HCT116 (cell line): ENCODE measurements at regions not wholly inside any gene's neighbourhood (a gene's known extent, or its start where the extent isn't known, plus 50 kb on each side); places are given as distances from the start of the nearest gene placed in this dataset.

Source experiments
- ATAC-seq: fragments of 200-7000 bp; cut with Tn5 transposase; 2 replicates; pipeline ENCODE4 v1.9.1; 2020; ENCODE audit warnings: mild to moderate bottlenecking, moderate library complexity
- BruUV-seq: library from RNA; stranded (reverse); fragments of 400-500 nt; replicated peaks from 2 replicates; lab custom pipeline; 2021; lab: Mats Ljungman, UMichigan
- CTCF ChIA-PET: fragments of 300-600 bp; sonication (Branson Sonifier 250); formaldehyde crosslinking; loops from one replicate; lab custom pipeline; 2021; ENCODE audit warnings: antibody characterized with exemption; lab: Charles Lee
- POLR2A ChIA-PET: fragments of 300-600, 350-600 bp; sonication (Branson Sonifier 250); formaldehyde crosslinking; loops from one replicate; lab custom pipeline; 2021; ENCODE audit warnings: antibody characterized with exemption; lab: Charles Lee
- RAD21 ChIA-PET, 2 experiments: fragments of 300-600 bp; sonication (Branson Sonifier 250); formaldehyde crosslinking; loops; one replicate each; lab custom pipeline; 2023; ENCODE audit warnings: low total read pairs in 2 of 2; ENCODE audit not compliant: uncharacterized antibody in 2 of 2, unreplicated experiment in 2 of 2, low non-redundant PET in 1 of 2; lab: Charles Lee
- DNase-seq: peaks from one replicate; pipeline ENCODE4 v3.0.0-alpha.2; 2010; ENCODE audit warnings: low read depth, low spot score
- H2AFZ ChIP-seq: fragments of 200-600 bp; shearing (Covaris generic), sonication (generic); 2 replicates; pipeline ENCODE4 v1.6.1; 2017; ENCODE audit warnings: low read depth, mixed run types, mixed read lengths, antibody characterized with exemption, low read length; ENCODE audit not compliant: poor library complexity, severe bottlenecking
- H3K27ac ChIP-seq: 2 replicates; pipeline ENCODE4 v1.5.1; 2012; ENCODE audit warnings: low read depth, low read length
- H3K27me3 ChIP-seq: fragments of 200-600 bp; sonication (generic); 2 replicates; pipeline ENCODE4 v1.6.1; 2016; ENCODE audit warnings: mixed run types, low read length, mixed read lengths; ENCODE audit not compliant: insufficient read depth
- H3K36me3 ChIP-seq, 2 experiments: fragments of 200-500 bp in 1 of 2; fragments of 200-600 bp in 1 of 2; sonication (Bioruptor generic) in 1 of 2; sonication (generic) in 1 of 2; 2 replicates each; pipeline versions ENCODE4 v1.5.1 to v1.6.1; 2014 to 2016; ENCODE audit warnings: low read length in 2 of 2, inconsistent platforms in 1 of 2, mixed read lengths in 1 of 2, mixed run types in 1 of 2; ENCODE audit not compliant: insufficient read depth in 2 of 2, control insufficient read depth in 1 of 2
- H3K4me1 ChIP-seq, 2 experiments: fragments of 200-600 bp in 1 of 2; sonication (generic) in 1 of 2; 2 replicates each; pipeline versions ENCODE4 v1.5.1 to v1.6.1; 2012 to 2017; ENCODE audit warnings: low read length in 2 of 2, inconsistent platforms in 1 of 2, mild to moderate bottlenecking in 1 of 2, mixed read lengths in 1 of 2, mixed run types in 1 of 2, moderate library complexity in 1 of 2; ENCODE audit not compliant: insufficient read depth in 2 of 2, control insufficient read depth in 1 of 2
- H3K4me2 ChIP-seq: fragments of 200-600 bp; sonication (generic); 2 replicates; pipeline ENCODE4 v1.6.1; 2017; ENCODE audit warnings: mixed run types, low read length, mixed read lengths
- H3K4me3 ChIP-seq, 2 experiments: fragments of 200-600 bp in 1 of 2; sonication (generic) in 1 of 2; replicated peaks in 1 of 2; 2 replicates each; pipeline ENCODE4 v1.5.1; 2011 to 2016; ENCODE audit warnings: low read length in 2 of 2, control low read depth in 1 of 2, low read depth in 1 of 2, mild to moderate bottlenecking in 1 of 2, mixed read lengths in 1 of 2, mixed run types in 1 of 2
- H3K79me2 ChIP-seq: fragments of 200-600 bp; sonication (generic); 2 replicates; pipeline ENCODE4 v1.6.1; 2017; ENCODE audit warnings: mild to moderate bottlenecking, mixed run types, low read length, moderate library complexity, mixed read lengths; ENCODE audit not compliant: insufficient read depth
- H3K9ac ChIP-seq: fragments of 200-600 bp; sonication (generic); 2 replicates; pipeline ENCODE4 v1.6.1; 2016; ENCODE audit warnings: low read length, mixed read lengths
- H3K9me2 ChIP-seq: fragments of 200-600 bp; sonication (generic), shearing (Covaris generic); 2 replicates; pipeline ENCODE4 v1.6.1; 2017; ENCODE audit warnings: mixed run types, mild to moderate bottlenecking, moderate library complexity; ENCODE audit not compliant: insufficient read depth
- H3K9me3 ChIP-seq, 2 experiments: fragments of 200-500 bp in 1 of 2; fragments of 200-600 bp in 1 of 2; sonication (Bioruptor generic) in 1 of 2; sonication (generic) in 1 of 2; 2 replicates each; pipeline ENCODE4 v1.6.1; 2014 to 2017; ENCODE audit warnings: low read length in 2 of 2, mixed read lengths in 2 of 2, inconsistent platforms in 1 of 2, low read depth in 1 of 2, mild to moderate bottlenecking in 1 of 2, mixed run types in 1 of 2, moderate library complexity in 1 of 2; ENCODE audit not compliant: control insufficient read depth in 1 of 2, insufficient read depth in 1 of 2
- H4K20me1 ChIP-seq: fragments of 200-600 bp; sonication (generic), shearing (Covaris generic); 2 replicates; pipeline ENCODE4 v1.6.1; 2017; ENCODE audit warnings: mixed run types, mild to moderate bottlenecking, moderate library complexity; ENCODE audit not compliant: insufficient read depth
- CBX3 ChIP-seq: IDR thresholded peaks from 2 replicates; pipeline ENCODE4 v1.6.1; 2012; ENCODE audit warnings: low read depth
- CEBPB ChIP-seq: IDR thresholded peaks from 2 replicates; pipeline ENCODE4 v1.6.1; 2012; ENCODE audit warnings: low read depth
- EGR1 ChIP-seq: IDR thresholded peaks from 2 replicates; pipeline ENCODE4 v1.6.1; 2012; ENCODE audit warnings: low read depth
- ELF1 ChIP-seq: IDR thresholded peaks from 2 replicates; pipeline ENCODE4 v1.6.1; 2012; ENCODE audit warnings: low read depth, borderline replicate concordance
- EZH2 ChIP-seq: fragments of 200-600 bp; sonication (generic); IDR thresholded peaks from 2 replicates; pipeline ENCODE4 v1.6.1; 2017; ENCODE audit warnings: antibody characterized with exemption, mixed run types
- EZH2phosphoT487 ChIP-seq: fragments of 200-600 bp; IDR thresholded peaks from 2 replicates; pipeline ENCODE4 v1.6.1; 2018; ENCODE audit warnings: antibody characterized with exemption, borderline replicate concordance
- FOSL1 ChIP-seq: IDR thresholded peaks from 2 replicates; pipeline ENCODE4 v1.6.1; 2012; ENCODE audit warnings: low read depth
- JUND ChIP-seq: IDR thresholded peaks from 2 replicates; pipeline ENCODE4 v1.6.1; 2012
- POLR2A ChIP-seq: IDR thresholded peaks from 2 replicates; pipeline ENCODE4 v1.7.0; 2011; ENCODE audit warnings: borderline replicate concordance; ENCODE audit not compliant: insufficient read depth, insufficient read length; ENCODE audit errors: extremely low read depth
- SIN3A ChIP-seq: IDR thresholded peaks from 2 replicates; pipeline ENCODE4 v1.6.1; 2012; ENCODE audit warnings: low read depth
- SRF ChIP-seq: IDR thresholded peaks from 2 replicates; pipeline ENCODE4 v1.6.1; 2012; ENCODE audit warnings: low read depth
- TCF7L2 ChIP-seq: IDR thresholded peaks from 2 replicates; pipeline ENCODE4 v1.7.0; 2011; ENCODE audit warnings: borderline replicate concordance, inconsistent platforms; ENCODE audit not compliant: insufficient read depth, insufficient read length; ENCODE audit errors: extremely low read depth
- ZFX ChIP-seq: fragments of 450-650 bp; IDR thresholded peaks from 2 replicates; pipeline ENCODE4 v1.6.1; 2017
- intact Hi-C: fragments of 100-400 bp; cut with micrococcal nuclease; formaldehyde crosslinking; loops from 2 replicates; pipeline ENCODE4 v1.10.0; 2022
- TF ChIP-seq, protein P1 (sequence below): IDR thresholded peaks from 2 replicates; pipeline ENCODE4 v1.6.1; 2012
- TF ChIP-seq, protein P2 (sequence below): IDR thresholded peaks from 2 replicates; pipeline ENCODE4 v1.6.1; 2012
- TF ChIP-seq, protein P3 (sequence below), 3 experiments: fragments of 200-600 bp in 1 of 3; sonication (generic) in 1 of 3; IDR thresholded peaks in 2 of 3; conservative IDR thresholded peaks in 1 of 3; 2 replicates each; pipeline ENCODE4 v1.5.1; 2012 to 2017; ENCODE audit warnings: low read depth in 2 of 3, low read length in 2 of 3, antibody characterized with exemption in 1 of 3, borderline replicate concordance in 1 of 3, control low read depth in 1 of 3, mild to moderate bottlenecking in 1 of 3, mixed read lengths in 1 of 3, mixed run types in 1 of 3, moderate library complexity in 1 of 3; ENCODE audit not compliant: insufficient read depth in 1 of 3
- TF ChIP-seq, protein P4 (sequence below): IDR thresholded peaks from 2 replicates; pipeline ENCODE4 v1.6.1; 2011; ENCODE audit warnings: mild to moderate bottlenecking, low read length, moderate library complexity; ENCODE audit not compliant: insufficient replicate concordance; ENCODE audit errors: extremely low read depth
- TF ChIP-seq, protein P5 (sequence below): IDR thresholded peaks from 2 replicates; pipeline ENCODE4 v1.6.1; 2012; ENCODE audit warnings: low read depth

DNA sequence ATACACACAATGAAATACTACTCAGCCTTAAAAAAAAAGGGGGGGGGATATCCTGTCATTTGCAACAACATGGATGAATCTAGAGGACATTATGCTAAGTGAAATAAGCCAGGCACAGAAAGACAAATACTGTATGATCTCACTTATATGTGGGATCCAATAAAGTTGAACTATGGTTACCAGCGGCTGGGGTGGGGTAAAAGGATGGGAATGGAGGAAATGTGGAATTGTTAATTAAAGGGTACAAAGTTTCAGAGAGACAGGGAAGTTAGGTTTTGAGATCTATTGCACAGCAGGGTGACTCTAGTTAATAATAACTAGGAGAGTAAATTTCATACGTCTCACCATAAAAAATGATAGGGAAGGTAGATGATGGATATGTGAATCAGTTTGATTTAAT lies 76.2 kb upstream of the ZNF608 start:
- CTCF ChIA-PET: no interaction called here
- BruUV-seq: no TSS peak
- no peaks in the 10 kb centered on the region for H3K27me3 ChIP-seq

More for the DNA sequence above, 76.2 kb upstream of the ZNF608 start:
- no peaks in the 10 kb centered on the region for H4K20me1 ChIP-seq
- ATAC-seq (no peak), DNase-seq (no peak)
- no peaks in the 10 kb centered on the region for H3K4me1 ChIP-seq
- no peaks in the 10 kb centered on the region for H3K36me3 ChIP-seq
- ChIA-PET RAD21 (no interaction called here), POLR2A (no interaction called here)
- no peak overlapping the region for H3K9ac ChIP-seq
- H3K4me2 ChIP-seq: no peak overlapping the region
- no peaks in the 10 kb centered on the region for H3K9me2 ChIP-seq
- intact Hi-C loops: no loop called here
- no peak overlapping the region for H3K4me3 ChIP-seq
- TF ChIP-seq, protein P1, sequence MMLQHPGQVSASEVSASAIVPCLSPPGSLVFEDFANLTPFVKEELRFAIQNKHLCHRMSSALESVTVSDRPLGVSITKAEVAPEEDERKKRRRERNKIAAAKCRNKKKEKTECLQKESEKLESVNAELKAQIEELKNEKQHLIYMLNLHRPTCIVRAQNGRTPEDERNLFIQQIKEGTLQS: no peak
- TF ChIP-seq, protein P2, sequence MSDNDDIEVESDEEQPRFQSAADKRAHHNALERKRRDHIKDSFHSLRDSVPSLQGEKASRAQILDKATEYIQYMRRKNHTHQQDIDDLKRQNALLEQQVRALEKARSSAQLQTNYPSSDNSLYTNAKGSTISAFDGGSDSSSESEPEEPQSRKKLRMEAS: no peak
- TF ChIP-seq SRF (no peak), CEBPB (no peak), EGR1 (no peak), EZH2 (no peak), FOSL1 (no peak), EZH2phosphoT487 (no peak), ELF1 (no peak), SIN3A (no peak), TCF7L2 (no peak), CBX3 (no peak), POLR2A (no peak), ZFX (no peak), JUND (no peak)
- TF ChIP-seq, protein P3, sequence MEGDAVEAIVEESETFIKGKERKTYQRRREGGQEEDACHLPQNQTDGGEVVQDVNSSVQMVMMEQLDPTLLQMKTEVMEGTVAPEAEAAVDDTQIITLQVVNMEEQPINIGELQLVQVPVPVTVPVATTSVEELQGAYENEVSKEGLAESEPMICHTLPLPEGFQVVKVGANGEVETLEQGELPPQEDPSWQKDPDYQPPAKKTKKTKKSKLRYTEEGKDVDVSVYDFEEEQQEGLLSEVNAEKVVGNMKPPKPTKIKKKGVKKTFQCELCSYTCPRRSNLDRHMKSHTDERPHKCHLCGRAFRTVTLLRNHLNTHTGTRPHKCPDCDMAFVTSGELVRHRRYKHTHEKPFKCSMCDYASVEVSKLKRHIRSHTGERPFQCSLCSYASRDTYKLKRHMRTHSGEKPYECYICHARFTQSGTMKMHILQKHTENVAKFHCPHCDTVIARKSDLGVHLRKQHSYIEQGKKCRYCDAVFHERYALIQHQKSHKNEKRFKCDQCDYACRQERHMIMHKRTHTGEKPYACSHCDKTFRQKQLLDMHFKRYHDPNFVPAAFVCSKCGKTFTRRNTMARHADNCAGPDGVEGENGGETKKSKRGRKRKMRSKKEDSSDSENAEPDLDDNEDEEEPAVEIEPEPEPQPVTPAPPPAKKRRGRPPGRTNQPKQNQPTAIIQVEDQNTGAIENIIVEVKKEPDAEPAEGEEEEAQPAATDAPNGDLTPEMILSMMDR (IDR thresholded peaks at IDR 0.05 in 2 of 3, conservative IDR thresholded peaks at IDR 0.05 in 1 of 3; ENCODE audit: borderline replicate concordance in 1 of 3, insufficient read depth in 1 of 3, low read depth in 2 of 3, low read length in 2 of 3): no peak
- TF ChIP-seq, protein P4, sequence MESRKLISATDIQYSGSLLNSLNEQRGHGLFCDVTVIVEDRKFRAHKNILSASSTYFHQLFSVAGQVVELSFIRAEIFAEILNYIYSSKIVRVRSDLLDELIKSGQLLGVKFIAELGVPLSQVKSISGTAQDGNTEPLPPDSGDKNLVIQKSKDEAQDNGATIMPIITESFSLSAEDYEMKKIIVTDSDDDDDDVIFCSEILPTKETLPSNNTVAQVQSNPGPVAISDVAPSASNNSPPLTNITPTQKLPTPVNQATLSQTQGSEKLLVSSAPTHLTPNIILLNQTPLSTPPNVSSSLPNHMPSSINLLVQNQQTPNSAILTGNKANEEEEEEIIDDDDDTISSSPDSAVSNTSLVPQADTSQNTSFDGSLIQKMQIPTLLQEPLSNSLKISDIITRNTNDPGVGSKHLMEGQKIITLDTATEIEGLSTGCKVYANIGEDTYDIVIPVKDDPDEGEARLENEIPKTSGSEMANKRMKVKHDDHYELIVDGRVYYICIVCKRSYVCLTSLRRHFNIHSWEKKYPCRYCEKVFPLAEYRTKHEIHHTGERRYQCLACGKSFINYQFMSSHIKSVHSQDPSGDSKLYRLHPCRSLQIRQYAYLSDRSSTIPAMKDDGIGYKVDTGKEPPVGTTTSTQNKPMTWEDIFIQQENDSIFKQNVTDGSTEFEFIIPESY: no peak
- TF ChIP-seq, protein P5, sequence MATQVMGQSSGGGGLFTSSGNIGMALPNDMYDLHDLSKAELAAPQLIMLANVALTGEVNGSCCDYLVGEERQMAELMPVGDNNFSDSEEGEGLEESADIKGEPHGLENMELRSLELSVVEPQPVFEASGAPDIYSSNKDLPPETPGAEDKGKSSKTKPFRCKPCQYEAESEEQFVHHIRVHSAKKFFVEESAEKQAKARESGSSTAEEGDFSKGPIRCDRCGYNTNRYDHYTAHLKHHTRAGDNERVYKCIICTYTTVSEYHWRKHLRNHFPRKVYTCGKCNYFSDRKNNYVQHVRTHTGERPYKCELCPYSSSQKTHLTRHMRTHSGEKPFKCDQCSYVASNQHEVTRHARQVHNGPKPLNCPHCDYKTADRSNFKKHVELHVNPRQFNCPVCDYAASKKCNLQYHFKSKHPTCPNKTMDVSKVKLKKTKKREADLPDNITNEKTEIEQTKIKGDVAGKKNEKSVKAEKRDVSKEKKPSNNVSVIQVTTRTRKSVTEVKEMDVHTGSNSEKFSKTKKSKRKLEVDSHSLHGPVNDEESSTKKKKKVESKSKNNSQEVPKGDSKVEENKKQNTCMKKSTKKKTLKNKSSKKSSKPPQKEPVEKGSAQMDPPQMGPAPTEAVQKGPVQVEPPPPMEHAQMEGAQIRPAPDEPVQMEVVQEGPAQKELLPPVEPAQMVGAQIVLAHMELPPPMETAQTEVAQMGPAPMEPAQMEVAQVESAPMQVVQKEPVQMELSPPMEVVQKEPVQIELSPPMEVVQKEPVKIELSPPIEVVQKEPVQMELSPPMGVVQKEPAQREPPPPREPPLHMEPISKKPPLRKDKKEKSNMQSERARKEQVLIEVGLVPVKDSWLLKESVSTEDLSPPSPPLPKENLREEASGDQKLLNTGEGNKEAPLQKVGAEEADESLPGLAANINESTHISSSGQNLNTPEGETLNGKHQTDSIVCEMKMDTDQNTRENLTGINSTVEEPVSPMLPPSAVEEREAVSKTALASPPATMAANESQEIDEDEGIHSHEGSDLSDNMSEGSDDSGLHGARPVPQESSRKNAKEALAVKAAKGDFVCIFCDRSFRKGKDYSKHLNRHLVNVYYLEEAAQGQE: no peak
- no peaks in the 10 kb centered on the region for H3K79me2 ChIP-seq
- H3K27ac ChIP-seq: no peak overlapping the region
- no peak overlapping the region for H2AFZ ChIP-seq
- H3K9me3 ChIP-seq: no peaks in the 10 kb centered on the region
